OCI-LY3 (cell line): ENCODE measurements at regions not wholly inside any gene's neighbourhood (a gene's known extent, or its start where the extent isn't known, plus 50 kb on each side); places are given as distances from the start of the nearest gene placed in this dataset.

ENCODE experiments used
- CTCF ChIP-seq: fragments of 200-600, 300-600 bp; sonication (generic); IDR thresholded peaks from 2 replicates; pipeline ENCODE4 v1.5.1; 2014; ENCODE audit warnings: antibody characterized with exemption, low read length, low read depth
- EZH2phosphoT487 ChIP-seq: fragments of 200-600 bp; shearing (Covaris generic); IDR thresholded peaks from 2 replicates; pipeline ENCODE4 v1.6.1; 2018; ENCODE audit warnings: antibody characterized with exemption, mixed run types, low read depth

- TF ChIP-seq CTCF (no peak), EZH2phosphoT487 (no peak)
These were observed 649.1 kb upstream of the SORCS1 start for GRCh38 chr10:107813451-107814162.
